ENCODE measurements at regions not wholly inside any gene's neighbourhood (a gene's known extent, or its start where the extent isn't known, plus 50 kb on each side); places are given as distances from the start of the nearest gene placed in this dataset.

DNA sequence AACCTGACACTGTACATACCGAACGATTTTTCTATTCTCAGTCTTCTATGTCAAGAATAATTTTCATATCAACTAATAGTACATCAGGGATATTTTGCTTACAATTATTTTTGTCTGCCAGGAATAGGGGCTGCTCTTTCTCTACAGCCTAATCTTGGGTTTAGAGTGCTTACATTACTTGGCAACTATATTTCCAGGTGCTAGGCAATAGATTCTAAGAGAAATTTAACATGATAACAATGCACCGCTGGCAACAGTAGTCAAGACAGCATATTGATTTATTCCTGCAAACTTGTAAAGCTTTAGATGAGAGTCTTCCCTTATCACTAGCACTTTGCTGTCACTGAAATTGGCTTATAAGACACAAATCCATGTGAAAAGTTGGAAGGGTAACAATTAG is 935.9 kb downstream of the CDH11 start:
- Histone ChIP-seq H3K27ac (no peak overlapping the region), H3K4me3 (no peak overlapping the region), H3K4me1 (peaks cover 0 to 6% (median 0%) of the 10 kb centered on the region in 12 donors), H3K27me3 (no peaks in the 10 kb centered on the region), H3K36me3 (no peaks in the 10 kb centered on the region), H3K9me3 (no peaks in the 10 kb centered on the region)
- DNase-seq = no peak
- no peak for ATAC-seq
- TF ChIP-seq, protein P1, sequence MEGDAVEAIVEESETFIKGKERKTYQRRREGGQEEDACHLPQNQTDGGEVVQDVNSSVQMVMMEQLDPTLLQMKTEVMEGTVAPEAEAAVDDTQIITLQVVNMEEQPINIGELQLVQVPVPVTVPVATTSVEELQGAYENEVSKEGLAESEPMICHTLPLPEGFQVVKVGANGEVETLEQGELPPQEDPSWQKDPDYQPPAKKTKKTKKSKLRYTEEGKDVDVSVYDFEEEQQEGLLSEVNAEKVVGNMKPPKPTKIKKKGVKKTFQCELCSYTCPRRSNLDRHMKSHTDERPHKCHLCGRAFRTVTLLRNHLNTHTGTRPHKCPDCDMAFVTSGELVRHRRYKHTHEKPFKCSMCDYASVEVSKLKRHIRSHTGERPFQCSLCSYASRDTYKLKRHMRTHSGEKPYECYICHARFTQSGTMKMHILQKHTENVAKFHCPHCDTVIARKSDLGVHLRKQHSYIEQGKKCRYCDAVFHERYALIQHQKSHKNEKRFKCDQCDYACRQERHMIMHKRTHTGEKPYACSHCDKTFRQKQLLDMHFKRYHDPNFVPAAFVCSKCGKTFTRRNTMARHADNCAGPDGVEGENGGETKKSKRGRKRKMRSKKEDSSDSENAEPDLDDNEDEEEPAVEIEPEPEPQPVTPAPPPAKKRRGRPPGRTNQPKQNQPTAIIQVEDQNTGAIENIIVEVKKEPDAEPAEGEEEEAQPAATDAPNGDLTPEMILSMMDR (IDR thresholded peaks at IDR 0.05) = no peak
- WGBS, 4 donors = 44 to 59% (median 51%) methylated on average over 3 of the region's 3 CpGs
- intact Hi-C loops (cut with DNase I) = no loop called here

DNA sequence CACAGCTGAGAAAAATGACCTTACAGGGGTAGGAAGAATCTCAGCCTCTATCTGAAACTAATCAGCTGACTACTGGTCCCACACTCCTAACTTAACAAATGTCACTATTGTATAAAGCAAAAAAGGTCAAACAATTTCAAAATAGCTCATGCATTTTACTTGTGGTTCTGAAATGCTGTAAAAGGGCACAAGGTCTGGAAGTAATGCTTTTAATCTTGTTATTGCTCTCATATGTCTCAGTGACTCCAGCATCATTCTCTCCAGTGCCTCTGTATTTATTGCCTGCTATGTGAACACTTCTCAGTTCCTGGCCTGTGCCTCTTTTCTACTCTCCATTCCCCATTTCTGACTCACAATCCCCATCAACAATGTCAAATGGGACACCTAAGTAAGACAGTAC is 937.7 kb downstream of the CDH11 start:
- intact Hi-C loops (cut with DNase I) = no loop called here
- no peak for ATAC-seq
- TF ChIP-seq, protein P1 (IDR thresholded peaks at IDR 0.05) = no peak
- no peak for TF ChIP-seq POLR2A (IDR thresholded peaks at IDR 0.05)

DNA sequence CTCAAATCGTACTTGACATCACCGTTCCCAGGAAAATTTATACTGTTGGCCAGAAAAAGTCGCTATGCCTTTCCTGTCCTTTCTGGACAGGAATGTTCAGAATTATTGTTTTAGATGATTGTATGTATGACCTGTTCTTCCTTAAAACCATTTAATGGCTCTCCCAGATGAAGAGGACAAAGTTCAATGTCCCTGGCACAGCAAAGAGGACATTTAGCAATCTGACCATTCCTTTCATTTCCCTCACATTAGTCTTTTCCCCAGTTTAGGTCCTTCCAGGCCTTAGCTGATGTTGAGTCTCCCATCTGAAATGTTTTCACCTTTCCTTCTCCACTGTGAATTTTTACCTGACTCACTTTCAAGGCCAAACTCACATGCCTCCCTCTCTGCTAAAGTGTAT is 938.9 kb downstream of the CDH11 start:
- no peak for ATAC-seq
- Histone ChIP-seq H3K27me3 (no peaks in the 10 kb centered on the region), H3K9me3 (peaks cover 0 to 14% (median 4%) of the 10 kb centered on the region in 12 donors), H3K36me3 (no peaks in the 10 kb centered on the region), H3K4me3 (no peak overlapping the region), H3K4me1 (peaks cover 0 to 6% (median 0%) of the 10 kb centered on the region in 12 donors), H3K27ac (no peak overlapping the region)
- WGBS, 4 donors = 60 to 77% (median 73%) methylated on average over 3 of the region's 3 CpGs
- intact Hi-C loops (cut with DNase I) = no loop called here
- DNase-seq = no peak
- TF ChIP-seq, protein P1 (IDR thresholded peaks at IDR 0.05) = no peak
- no peak for TF ChIP-seq POLR2A (IDR thresholded peaks at IDR 0.05)

More for the DNA sequence above, 937.7 kb downstream of the CDH11 start:
- Histone ChIP-seq H3K36me3 (no peaks in the 10 kb centered on the region), H3K4me1 (peaks cover 0 to 6% (median 0%) of the 10 kb centered on the region in 12 donors), H3K9me3 (peaks cover 0 to 4% (median 0%) of the 10 kb centered on the region in 12 donors), H3K27ac (no peak overlapping the region), H3K4me3 (no peak overlapping the region), H3K27me3 (no peaks in the 10 kb centered on the region)
- DNase-seq = no peak

DNA sequence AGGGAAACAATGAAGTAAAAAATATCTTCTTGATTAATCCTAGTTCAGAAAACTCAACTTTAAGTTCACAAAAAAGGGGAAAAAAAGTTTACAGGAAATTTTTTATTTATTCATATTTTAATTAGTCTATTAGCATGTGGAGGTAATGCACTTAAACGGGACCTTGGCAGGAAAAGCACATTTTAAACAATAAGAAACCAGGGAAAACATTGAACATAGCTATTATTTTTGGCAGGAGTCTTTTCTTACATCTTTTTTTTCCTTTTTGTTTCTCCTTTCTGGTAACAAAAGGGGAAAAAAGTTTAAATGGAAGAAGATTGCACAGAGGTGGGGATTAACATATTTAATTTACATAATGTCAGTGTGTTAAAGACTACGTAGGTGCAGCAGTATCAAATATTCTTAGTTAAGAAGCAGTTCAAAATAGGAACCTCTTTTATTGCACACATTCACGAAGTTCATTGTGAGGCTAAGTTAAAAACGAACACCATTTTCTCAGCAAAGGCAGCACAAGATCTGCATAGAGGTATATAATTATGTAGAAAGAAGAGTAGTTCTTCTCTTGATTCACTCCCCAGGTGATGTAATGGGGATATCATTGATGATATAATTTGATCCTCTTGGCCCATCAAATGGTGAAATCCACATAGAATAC is 940.5 kb downstream of the CDH11 start:
- ATAC-seq (no peak), DNase-seq (no peak)
- TF ChIP-seq, protein P1 (IDR thresholded peaks at IDR 0.05) = no peak
- TF ChIP-seq POLR2A (IDR thresholded peaks at IDR 0.05) = no peak
- Histone ChIP-seq H3K27ac (no peak overlapping the region), H3K4me1 (peaks cover 0 to 6% (median 0%) of the 10 kb centered on the region in 12 donors), H3K27me3 (no peaks in the 10 kb centered on the region), H3K4me3 (no peak overlapping the region), H3K9me3 (peaks cover 0 to 17% (median 6%) of the 10 kb centered on the region in 12 donors), H3K36me3 (no peaks in the 10 kb centered on the region)
- intact Hi-C loops (cut with DNase I) = no loop called here
- 66 to 73% (median 71%) methylated on average over 4 of the region's 4 CpGs for WGBS, 4 donors
